Astrocyte (in vitro differentiated cells and primary cell): ENCODE measurements at regions not wholly inside any gene's neighbourhood (a gene's known extent, or its start where the extent isn't known, plus 50 kb on each side); places are given as distances from the start of the nearest gene placed in this dataset.

Experiments used
- DNase-seq: peaks from one replicate; pipeline ENCODE4 v3.0.0-alpha.2; 2010; ENCODE audit warnings: low read depth
- FAIRE-seq: peaks from 2 replicates; lab custom pipeline; 2011; peaks lifted over from hg19 to GRCh38; lab: Jason Lieb, UNC
- H2AFZ ChIP-seq: 2 replicates; pipeline ENCODE4 v1.6.0; 2012; ENCODE audit warnings: low read depth, low read length, inconsistent platforms
- H3K27ac ChIP-seq: 2 replicates; pipeline ENCODE4 v1.5.1; 2011; ENCODE audit warnings: low read depth, low read length, inconsistent platforms
- H3K27me3 ChIP-seq: 2 replicates; pipeline ENCODE4 v1.6.0; 2011; ENCODE audit warnings: low read length, inconsistent platforms; ENCODE audit not compliant: insufficient read depth
- H3K36me3 ChIP-seq: 2 replicates; pipeline ENCODE4 v1.5.1; 2011; ENCODE audit warnings: low read length, inconsistent platforms; ENCODE audit not compliant: insufficient read depth
- H3K4me1 ChIP-seq: 2 replicates; pipeline ENCODE4 v1.5.1; 2011; ENCODE audit warnings: low read length, inconsistent platforms; ENCODE audit not compliant: insufficient read depth
- H3K4me2 ChIP-seq: 2 replicates; pipeline ENCODE4 v1.6.0; 2012; ENCODE audit warnings: low read length, inconsistent platforms
- H3K4me3 ChIP-seq: 2 replicates; pipeline ENCODE4 v1.5.1; 2011; ENCODE audit warnings: low read depth, mild to moderate bottlenecking, low read length, inconsistent platforms; ENCODE audit not compliant: insufficient read depth
- H3K79me2 ChIP-seq: 2 replicates; pipeline ENCODE4 v1.6.0; 2012; ENCODE audit warnings: mild to moderate bottlenecking, low read length, inconsistent platforms; ENCODE audit not compliant: insufficient read depth
- H3K9ac ChIP-seq: 2 replicates; pipeline ENCODE4 v1.6.0; 2012; ENCODE audit warnings: mild to moderate bottlenecking, low read length, inconsistent platforms
- H3K9me3 ChIP-seq: 2 replicates; pipeline ENCODE4 v1.5.1; 2012; ENCODE audit warnings: low read depth, mild to moderate bottlenecking, low read length, inconsistent platforms; ENCODE audit not compliant: insufficient read depth
- H4K20me1 ChIP-seq: 2 replicates; pipeline ENCODE4 v1.6.0; 2012; ENCODE audit warnings: low read length, inconsistent platforms; ENCODE audit not compliant: insufficient read depth
- H3K27ac Mint-ChIP-seq: one replicate; pipeline ENCODE4 v1.8.0; 2021; ENCODE audit warnings: mild to moderate bottlenecking, mixed read lengths; ENCODE audit not compliant: unreplicated experiment
- H3K27me3 Mint-ChIP-seq: one replicate; pipeline ENCODE4 v1.8.0; 2021; ENCODE audit warnings: low read depth, mixed read lengths; ENCODE audit not compliant: unreplicated experiment
- H3K36me3 Mint-ChIP-seq: one replicate; pipeline ENCODE4 v1.8.0; 2021; ENCODE audit warnings: low read depth, mixed read lengths; ENCODE audit not compliant: unreplicated experiment
- H3K4me1 Mint-ChIP-seq: one replicate; pipeline ENCODE4 v1.8.0; 2021; ENCODE audit warnings: low read depth, mixed read lengths; ENCODE audit not compliant: unreplicated experiment
- H3K4me3 Mint-ChIP-seq: one replicate; pipeline ENCODE4 v1.8.0; 2021; ENCODE audit warnings: mild to moderate bottlenecking, moderate library complexity, mixed read lengths; ENCODE audit not compliant: unreplicated experiment
- H3K9me3 Mint-ChIP-seq: one replicate; pipeline ENCODE4 v1.8.0; 2021; ENCODE audit warnings: mild to moderate bottlenecking, mixed read lengths; ENCODE audit not compliant: unreplicated experiment
- EZH2 ChIP-seq: IDR thresholded peaks from 2 replicates; pipeline ENCODE4 v1.6.1; 2012; ENCODE audit warnings: mild to moderate bottlenecking, low read length, inconsistent platforms; ENCODE audit not compliant: insufficient read depth
- TF ChIP-seq, protein P1 (sequence below): IDR thresholded peaks from 2 replicates; pipeline ENCODE4 v1.5.1; 2011; ENCODE audit warnings: low read depth, mild to moderate bottlenecking, inconsistent platforms, low read length, moderate library complexity; ENCODE audit not compliant: insufficient read depth

GRCh38 chr5:174457141-174457678 is 267.2 kb upstream of the MSX2 start:
- H3K4me1 ChIP-seq, result no peaks in the 10 kb centered on the region
- TF ChIP-seq, protein P1, sequence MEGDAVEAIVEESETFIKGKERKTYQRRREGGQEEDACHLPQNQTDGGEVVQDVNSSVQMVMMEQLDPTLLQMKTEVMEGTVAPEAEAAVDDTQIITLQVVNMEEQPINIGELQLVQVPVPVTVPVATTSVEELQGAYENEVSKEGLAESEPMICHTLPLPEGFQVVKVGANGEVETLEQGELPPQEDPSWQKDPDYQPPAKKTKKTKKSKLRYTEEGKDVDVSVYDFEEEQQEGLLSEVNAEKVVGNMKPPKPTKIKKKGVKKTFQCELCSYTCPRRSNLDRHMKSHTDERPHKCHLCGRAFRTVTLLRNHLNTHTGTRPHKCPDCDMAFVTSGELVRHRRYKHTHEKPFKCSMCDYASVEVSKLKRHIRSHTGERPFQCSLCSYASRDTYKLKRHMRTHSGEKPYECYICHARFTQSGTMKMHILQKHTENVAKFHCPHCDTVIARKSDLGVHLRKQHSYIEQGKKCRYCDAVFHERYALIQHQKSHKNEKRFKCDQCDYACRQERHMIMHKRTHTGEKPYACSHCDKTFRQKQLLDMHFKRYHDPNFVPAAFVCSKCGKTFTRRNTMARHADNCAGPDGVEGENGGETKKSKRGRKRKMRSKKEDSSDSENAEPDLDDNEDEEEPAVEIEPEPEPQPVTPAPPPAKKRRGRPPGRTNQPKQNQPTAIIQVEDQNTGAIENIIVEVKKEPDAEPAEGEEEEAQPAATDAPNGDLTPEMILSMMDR, result no peak
- TF ChIP-seq EZH2, result no peak
- H3K9ac ChIP-seq, result no peak overlapping the region
- H3K27ac Mint-ChIP-seq, result no peak overlapping the region
- no peak for DNase-seq
- H3K36me3 ChIP-seq, result no peaks in the 10 kb centered on the region
- H3K4me3 Mint-ChIP-seq, result no peak overlapping the region
- H3K27ac ChIP-seq, result no peak overlapping the region
- H3K4me1 Mint-ChIP-seq, result no peaks in the 10 kb centered on the region
- no peak overlapping the region for H2AFZ ChIP-seq
- no peak overlapping the region for H3K4me3 ChIP-seq
- H3K9me3 ChIP-seq, result no peaks in the 10 kb centered on the region
- H3K9me3 Mint-ChIP-seq, result no peaks in the 10 kb centered on the region
- H3K36me3 Mint-ChIP-seq, result no peaks in the 10 kb centered on the region
- H3K4me2 ChIP-seq, result no peak overlapping the region
- no peaks in the 10 kb centered on the region for H3K79me2 ChIP-seq
- no peaks in the 10 kb centered on the region for H4K20me1 ChIP-seq
- peaks cover 22% of the 10 kb centered on the region for H3K27me3 Mint-ChIP-seq
- no peak for FAIRE-seq
- no peaks in the 10 kb centered on the region for H3K27me3 ChIP-seq

GRCh38 chr5:174459071-174459702 is 265.2 kb upstream of the MSX2 start:
- no peak for FAIRE-seq
- no peaks in the 10 kb centered on the region for H4K20me1 ChIP-seq
- H3K9me3 ChIP-seq, result no peaks in the 10 kb centered on the region
- no peak overlapping the region for H3K27ac ChIP-seq
- H3K4me1 Mint-ChIP-seq, result no peaks in the 10 kb centered on the region
- no peak for DNase-seq
- peaks cover 21% of the 10 kb centered on the region for H3K27me3 Mint-ChIP-seq
- H3K79me2 ChIP-seq, result no peaks in the 10 kb centered on the region
- no peaks in the 10 kb centered on the region for H3K36me3 ChIP-seq
- no peak overlapping the region for H3K4me2 ChIP-seq
- H2AFZ ChIP-seq, result no peak overlapping the region
- H3K36me3 Mint-ChIP-seq, result no peaks in the 10 kb centered on the region
- no peaks in the 10 kb centered on the region for H3K4me1 ChIP-seq
- H3K27me3 ChIP-seq, result no peaks in the 10 kb centered on the region
- no peak for TF ChIP-seq EZH2
- TF ChIP-seq, protein P1, result no peak
- H3K9me3 Mint-ChIP-seq, result no peaks in the 10 kb centered on the region
- no peak overlapping the region for H3K27ac Mint-ChIP-seq
- H3K4me3 ChIP-seq, result no peak overlapping the region
- no peak overlapping the region for H3K4me3 Mint-ChIP-seq
- no peak overlapping the region for H3K9ac ChIP-seq

GRCh38 chr5:174459832-174460448 is 264.4 kb upstream of the MSX2 start:
- Histone ChIP-seq H3K4me1 (no peaks in the 10 kb centered on the region), H3K4me3 (no peak overlapping the region), H3K79me2 (no peaks in the 10 kb centered on the region), H3K36me3 (no peaks in the 10 kb centered on the region), H3K4me2 (no peak overlapping the region), H4K20me1 (no peaks in the 10 kb centered on the region), H2AFZ (peak overlapping the region; percentile 34), H3K27ac (no peak overlapping the region), H3K9me3 (no peaks in the 10 kb centered on the region), H3K27me3 (no peaks in the 10 kb centered on the region), H3K9ac (no peak overlapping the region)
- FAIRE-seq (no peak), DNase-seq (no peak)
- Mint-ChIP-seq H3K4me1 (no peaks in the 10 kb centered on the region), H3K36me3 (no peaks in the 10 kb centered on the region), H3K27me3 (peaks cover 16% of the 10 kb centered on the region), H3K27ac (no peak overlapping the region), H3K4me3 (no peak overlapping the region), H3K9me3 (no peaks in the 10 kb centered on the region)
- no peak for TF ChIP-seq EZH2
- TF ChIP-seq, protein P1, result no peak
